Stimulated activated naive B cell treated with anti-CD40 and anti-IgM and Interleukin-4, amounts not matched to agents 10 μg/mL and 1 μg/mL and 100 μg/mL, for 72 hours (primary cell): ENCODE measurements at regions not wholly inside any gene's neighbourhood (a gene's known extent, or its start where the extent isn't known, plus 50 kb on each side); places are given as distances from the start of the nearest gene placed in this dataset.
"Not testable (repeated sequence)": the region's sequence is repeated elsewhere in the genome, so short reads cannot be mapped to it uniquely, and the experiment has no call there.

Experiments
- ATAC-seq, 2 donors: fragments of 150-1000 bp; cut with Tn5 transposase; replicated peaks; 2 replicates each; pipeline ENCODE4 v1.10.0; 2021; ENCODE audit warnings: moderate library complexity in 1 of 2
- DNase-seq: peaks from one replicate; pipeline ENCODE4 v3.0.0; 2021
- H3K27ac Mint-ChIP-seq: one replicate; pipeline ENCODE4 v1.8.0; 2022; ENCODE audit warnings: mild to moderate bottlenecking, mixed read lengths
- H3K27me3 Mint-ChIP-seq, 2 donors: one replicate each; pipeline ENCODE4 v1.8.0; 2022; ENCODE audit warnings: mixed read lengths in 2 of 2
- H3K36me3 Mint-ChIP-seq, 2 donors: one replicate each; pipeline ENCODE4 v1.8.0; 2022; ENCODE audit warnings: mixed read lengths in 2 of 2, mild to moderate bottlenecking in 1 of 2
- H3K4me1 Mint-ChIP-seq, 2 donors: one replicate each; pipeline ENCODE4 v1.8.0; 2022; ENCODE audit warnings: mixed read lengths in 2 of 2, mild to moderate bottlenecking in 1 of 2
- H3K4me3 Mint-ChIP-seq, 2 donors: one replicate each; pipeline ENCODE4 v1.8.0; 2022; ENCODE audit warnings: mild to moderate bottlenecking in 2 of 2, mixed read lengths in 2 of 2, moderate library complexity in 1 of 2
- H3K9me3 Mint-ChIP-seq, 2 donors: one replicate each; pipeline ENCODE4 v1.8.0; 2022; ENCODE audit warnings: mixed read lengths in 2 of 2, mild to moderate bottlenecking in 1 of 2

GRCh38 chr10:33709008-33709753 is 374.7 kb upstream of the NRP1 start:
- Mint-ChIP-seq H3K4me3 (no peak overlapping the region), H3K4me1 (no peaks in the 10 kb centered on the region), H3K9me3 (peaks cover 0 to 3% of the 10 kb centered on the region in 2 donors), H3K27me3 (no peaks in the 10 kb centered on the region), H3K36me3 (no peaks in the 10 kb centered on the region), H3K27ac (no peak overlapping the region)
- DNase-seq (no peak), ATAC-seq (no peak)

DNA sequence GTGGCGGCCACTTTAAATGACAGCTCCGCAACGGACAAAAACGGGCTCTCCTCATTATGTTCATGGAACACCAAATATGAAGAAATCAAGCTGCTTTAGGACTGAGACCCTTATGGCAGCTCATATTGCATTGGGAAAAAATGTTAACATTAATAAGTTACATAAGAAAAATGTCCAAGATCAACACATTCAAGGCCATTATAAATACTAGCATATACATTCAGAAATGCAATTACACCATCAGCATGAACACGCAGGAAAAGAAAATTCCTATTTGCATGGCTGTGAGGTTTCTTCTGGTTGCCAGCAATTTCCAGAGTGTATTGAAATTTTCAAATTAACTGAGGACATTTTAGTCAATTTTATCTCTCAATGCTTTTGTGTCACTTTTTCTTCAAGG is 374.1 kb upstream of the NRP1 start:
- Mint-ChIP-seq H3K4me1 (no peaks in the 10 kb centered on the region), H3K27me3 (no peaks in the 10 kb centered on the region), H3K36me3 (no peaks in the 10 kb centered on the region), H3K4me3 (no peak overlapping the region), H3K27ac (no peak overlapping the region), H3K9me3 (peaks cover 0 to 3% of the 10 kb centered on the region in 2 donors)
- ATAC-seq (no peak), DNase-seq (no peak)

- ATAC-seq (no peak), DNase-seq (no peak)
- H3K4me1 Mint-ChIP-seq, result no peaks in the 10 kb centered on the region
- H3K4me3 Mint-ChIP-seq, result no peak overlapping the region
- no peak overlapping the region for H3K27ac Mint-ChIP-seq
- H3K27me3 Mint-ChIP-seq, result no peaks in the 10 kb centered on the region
- H3K36me3 Mint-ChIP-seq, result no peaks in the 10 kb centered on the region
- H3K9me3 Mint-ChIP-seq, result no peaks in the 10 kb centered on the region
Measured at GRCh38 chr10:33706746-33707145, 372.3 kb upstream of the NRP1 start.

- no peaks in the 10 kb centered on the region for H3K36me3 Mint-ChIP-seq
- no peaks in the 10 kb centered on the region for H3K27me3 Mint-ChIP-seq
- no peak overlapping the region for H3K4me3 Mint-ChIP-seq
- ATAC-seq (no peak), DNase-seq (no peak)
- H3K4me1 Mint-ChIP-seq, result no peaks in the 10 kb centered on the region
- H3K27ac Mint-ChIP-seq, result no peak overlapping the region
- no peaks in the 10 kb centered on the region for H3K9me3 Mint-ChIP-seq
Measured at GRCh38 chr10:33706191-33706590, 371.7 kb upstream of the NRP1 start.

- Mint-ChIP-seq H3K4me3 (no peak overlapping the region), H3K9me3 (no peaks in the 10 kb centered on the region), H3K36me3 (no peaks in the 10 kb centered on the region), H3K27me3 (no peaks in the 10 kb centered on the region), H3K27ac (no peak overlapping the region), H3K4me1 (no peaks in the 10 kb centered on the region)
- DNase-seq (no peak), ATAC-seq (no peak)
Measured at GRCh38 chr10:33704214-33704830, 369.9 kb upstream of the NRP1 start.

- Mint-ChIP-seq H3K4me3 (no peak overlapping the region), H3K9me3 (no peaks in the 10 kb centered on the region), H3K36me3 (no peaks in the 10 kb centered on the region), H3K27ac (no peak overlapping the region), H3K4me1 (no peaks in the 10 kb centered on the region), H3K27me3 (no peaks in the 10 kb centered on the region)
- DNase-seq, result no peak
- ATAC-seq, result no peak
Measured at GRCh38 chr10:33703501-33704213, 369.2 kb upstream of the NRP1 start.

GRCh38 chr10:33698033-33698432 is 363.6 kb upstream of the NRP1 start:
- no peaks in the 10 kb centered on the region for H3K4me1 Mint-ChIP-seq
- H3K27me3 Mint-ChIP-seq, result no peaks in the 10 kb centered on the region
- no peak for DNase-seq
- no peak for ATAC-seq
- H3K4me3 Mint-ChIP-seq, result no peak overlapping the region
- H3K36me3 Mint-ChIP-seq, result no peaks in the 10 kb centered on the region
- peaks cover 4 to 9% of the 10 kb centered on the region in 2 donors for H3K9me3 Mint-ChIP-seq
- no peak overlapping the region for H3K27ac Mint-ChIP-seq

DNA sequence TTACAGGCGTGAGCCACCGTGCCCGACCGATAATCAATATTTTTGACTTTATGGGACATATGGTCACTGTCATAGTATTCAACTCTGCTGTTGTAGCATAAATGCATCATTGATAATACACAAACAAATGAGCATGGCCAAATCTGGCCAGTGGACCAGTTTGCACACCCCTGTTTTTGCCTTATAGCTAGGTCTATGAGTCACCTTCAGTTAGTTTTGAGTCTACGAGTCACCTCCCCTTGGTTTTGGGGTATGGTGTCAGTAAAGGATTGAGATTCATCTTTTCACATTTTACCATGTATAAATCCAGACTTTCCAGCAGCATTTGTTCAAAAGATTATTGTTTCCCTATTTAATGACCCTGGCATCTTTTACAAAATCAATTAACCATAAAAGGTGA is 362.5 kb upstream of the NRP1 start:
- Mint-ChIP-seq H3K4me1 (no peaks in the 10 kb centered on the region), H3K27ac (no peak overlapping the region), H3K9me3 (peaks cover 4 to 13% of the 10 kb centered on the region in 2 donors), H3K4me3 (no peak overlapping the region), H3K36me3 (no peaks in the 10 kb centered on the region), H3K27me3 (no peaks in the 10 kb centered on the region)
- DNase-seq (no peak), ATAC-seq (no peak)

DNA sequence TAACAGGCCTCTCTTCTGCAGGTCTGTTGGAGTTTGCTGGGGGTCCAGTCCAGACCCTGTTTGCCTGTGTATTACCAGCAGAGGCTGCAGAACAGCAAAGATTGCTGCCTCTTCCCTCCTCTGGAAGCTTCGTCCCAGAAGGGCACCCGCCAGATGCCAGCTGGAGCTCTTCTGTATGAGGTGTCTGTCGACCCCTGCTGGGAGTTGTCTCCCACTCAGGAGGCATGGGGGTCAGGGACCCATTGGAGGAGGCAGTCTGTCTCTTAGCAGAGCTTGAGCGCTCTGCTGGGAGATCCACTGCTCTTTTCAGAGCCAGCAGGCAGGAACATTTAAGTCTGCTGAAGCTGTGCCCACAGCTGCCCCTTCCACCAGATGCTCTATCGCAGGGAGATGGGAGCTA is 361.1 kb upstream of the NRP1 start:
- no peak for ATAC-seq
- Mint-ChIP-seq H3K36me3 (peaks cover 0 to 5% of the 10 kb centered on the region in 2 donors), H3K27ac (no peak overlapping the region), H3K9me3 (peaks cover 11 to 19% of the 10 kb centered on the region in 2 donors), H3K4me3 (no peak overlapping the region), H3K27me3 (no peaks in the 10 kb centered on the region), H3K4me1 (no peaks in the 10 kb centered on the region)
- no peak for DNase-seq

- ATAC-seq, H3K4me3 Mint-ChIP-seq, H3K27me3 Mint-ChIP-seq, H3K36me3 Mint-ChIP-seq, H3K27ac Mint-ChIP-seq, H3K4me1 Mint-ChIP-seq, DNase-seq: not testable (repeated sequence)
- peaks cover 18 to 22% of the 10 kb centered on the region in 2 donors for H3K9me3 Mint-ChIP-seq
Measured at GRCh38 chr10:33690536-33690935, 356.1 kb upstream of the NRP1 start.

DNA sequence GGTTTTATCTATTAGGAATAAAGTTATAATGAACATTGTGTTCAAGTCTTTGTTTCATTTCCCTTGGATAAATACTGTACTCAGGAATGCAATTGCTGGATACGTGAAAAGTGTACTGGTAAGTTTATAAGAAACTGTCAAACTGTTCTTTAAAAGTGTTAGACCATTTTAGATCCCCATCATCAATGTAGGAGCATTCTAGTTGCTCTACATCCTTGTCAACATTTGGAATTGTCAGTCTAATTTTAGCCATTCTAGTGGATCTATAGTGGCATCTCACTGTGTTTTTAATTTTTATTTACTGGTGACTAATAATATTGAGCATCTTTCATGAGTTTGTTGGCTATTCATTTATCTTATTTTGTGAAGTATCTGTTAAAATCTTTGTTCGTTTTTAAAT is 354.0 kb upstream of the NRP1 start:
- Mint-ChIP-seq H3K27me3 (no peaks in the 10 kb centered on the region), H3K27ac (no peak overlapping the region), H3K4me3 (no peak overlapping the region), H3K36me3 (peaks cover 0 to 5% of the 10 kb centered on the region in 2 donors), H3K4me1 (no peaks in the 10 kb centered on the region), H3K9me3 (peaks cover 18 to 20% of the 10 kb centered on the region in 2 donors)
- ATAC-seq (no peak), DNase-seq (no peak)

DNA sequence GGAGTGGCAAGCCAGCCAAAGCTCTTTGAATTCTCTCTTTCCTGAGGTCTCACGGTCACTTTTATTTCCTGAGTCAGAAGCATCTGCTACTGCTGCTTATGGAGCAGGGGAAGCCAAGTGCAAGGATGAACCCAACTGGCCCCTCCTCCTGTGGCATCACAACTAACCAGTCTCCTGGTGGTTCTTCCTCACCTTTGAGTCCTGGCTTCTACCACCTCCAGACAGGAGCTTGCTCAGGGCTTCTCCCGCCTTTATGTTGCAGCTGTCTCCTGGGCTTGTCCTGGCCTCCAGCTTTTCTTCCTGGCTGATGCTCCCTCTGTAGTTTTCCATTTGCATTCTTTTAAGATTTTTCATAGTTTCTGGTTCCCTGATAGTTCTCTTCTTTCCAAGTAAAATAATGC is 349.7 kb upstream of the NRP1 start:
- Mint-ChIP-seq H3K27me3 (no peaks in the 10 kb centered on the region), H3K4me1 (peaks cover 0 to 1% of the 10 kb centered on the region in 2 donors), H3K36me3 (no peaks in the 10 kb centered on the region), H3K9me3 (peaks cover 8 to 11% of the 10 kb centered on the region in 2 donors), H3K4me3 (no peak overlapping the region), H3K27ac (no peak overlapping the region)
- no peak for ATAC-seq
- no peak for DNase-seq

DNA sequence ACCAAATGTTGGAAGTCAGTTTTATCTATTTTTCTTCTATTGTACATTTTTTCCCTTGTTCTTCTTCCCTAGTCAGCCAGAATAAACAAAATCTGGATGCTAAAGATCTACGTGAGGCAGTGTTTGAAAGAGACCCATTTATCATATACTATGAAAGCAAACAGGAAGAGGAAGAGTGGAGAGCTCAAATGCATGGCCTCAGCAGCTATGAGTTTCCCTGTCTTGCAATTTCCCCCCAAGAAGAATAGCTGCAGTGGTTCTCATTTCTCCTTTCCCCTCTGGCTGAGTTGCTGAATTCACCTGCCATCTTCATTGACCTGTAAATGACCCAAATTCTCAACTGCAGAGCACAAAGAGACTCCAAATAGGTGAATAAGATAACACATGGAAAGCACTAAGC is 347.1 kb upstream of the NRP1 start:
- peaks cover 6 to 10% of the 10 kb centered on the region in 2 donors for H3K9me3 Mint-ChIP-seq
- no peak overlapping the region for H3K4me3 Mint-ChIP-seq
- H3K36me3 Mint-ChIP-seq, result no peaks in the 10 kb centered on the region
- no peak overlapping the region for H3K27ac Mint-ChIP-seq
- DNase-seq, result no peak
- H3K27me3 Mint-ChIP-seq, result no peaks in the 10 kb centered on the region
- ATAC-seq, result no peak
- H3K4me1 Mint-ChIP-seq, result peaks cover 0 to 1% of the 10 kb centered on the region in 2 donors

GRCh38 chr10:33680036-33680435 is 345.6 kb upstream of the NRP1 start:
- ATAC-seq (peak in 1 of 2 donors; percentile 7), DNase-seq (no peak)
- Mint-ChIP-seq H3K4me3 (no peak overlapping the region), H3K36me3 (no peaks in the 10 kb centered on the region), H3K27me3 (no peaks in the 10 kb centered on the region), H3K9me3 (peaks cover 6 to 10% of the 10 kb centered on the region in 2 donors), H3K4me1 (peaks cover 0 to 1% of the 10 kb centered on the region in 2 donors), H3K27ac (no peak overlapping the region)
